ENCODE measurements at regions not wholly inside any gene's neighbourhood (a gene's known extent, or its start where the extent isn't known, plus 50 kb on each side); places are given as distances from the start of the nearest gene placed in this dataset.

DNA sequence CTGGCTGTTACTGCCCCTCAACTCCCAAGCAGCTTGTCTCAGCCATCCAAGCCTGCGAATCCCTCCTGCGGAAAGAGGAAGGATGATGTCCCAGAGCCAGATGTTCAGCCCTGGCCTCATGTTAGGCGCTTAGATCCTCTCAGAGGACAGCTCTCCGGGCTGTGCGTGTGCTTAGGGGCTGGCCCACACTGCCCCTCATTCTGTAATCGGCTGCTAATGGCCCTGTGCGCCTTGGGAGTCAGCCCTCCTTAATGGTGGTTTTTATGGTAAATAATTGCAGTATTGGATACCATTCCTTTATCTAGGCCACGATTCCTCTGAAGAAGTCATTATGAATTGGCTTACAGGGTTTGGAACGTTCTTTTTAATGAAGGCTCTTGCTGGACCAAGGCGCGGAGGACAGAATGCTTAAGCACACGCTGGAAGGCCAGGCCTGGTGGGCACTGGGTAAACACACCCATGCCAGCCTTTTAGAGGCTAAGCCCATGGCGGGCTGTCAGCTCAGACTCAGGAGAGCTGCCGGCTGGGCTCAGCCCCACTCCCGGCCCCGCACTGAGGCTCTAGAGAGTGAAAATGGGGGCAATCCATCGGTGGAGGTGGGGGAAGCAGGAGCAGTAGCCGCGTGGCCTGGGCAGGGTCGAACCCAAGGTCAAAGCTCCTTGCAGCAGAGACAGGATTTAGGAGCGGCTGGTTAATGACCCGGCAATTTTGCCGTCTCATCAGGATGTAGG, 1157.5 kb downstream of the BRD1 start:
- TF ChIP-seq EZH2phosphoT487 (IDR thresholded peaks at IDR 0.05; ENCODE audit: insufficient read depth, low read depth) = no peak
- no peak for TF ChIP-seq EZH2 (IDR thresholded peaks at IDR 0.05; ENCODE audit: insufficient read depth, poor library complexity, severe bottlenecking)
- WGBS, 2 experiments (ENCODE audit: low coverage in 1 of 2, low lambda C conversion rate in 2 of 2, missing lambda C conversion rate in 2 of 2) = 79 to 80% methylated on average over 23 of the region's 23 CpGs
- H3K27me3 ChIP-seq (replicated peaks; ENCODE audit: insufficient read depth) = no peaks in the 10 kb centered on the region
- H3K79me2 ChIP-seq (ENCODE audit: insufficient read depth) = no peaks in the 10 kb centered on the region
- H3K9ac ChIP-seq = no peak overlapping the region
- no peak for DNase-seq
- H3K9me3 ChIP-seq (ENCODE audit: low read depth) = no peaks in the 10 kb centered on the region
- H3K27ac ChIP-seq = no peak overlapping the region
- H3K9me2 ChIP-seq (ENCODE audit: insufficient read depth) = no peaks in the 10 kb centered on the region
- no peaks in the 10 kb centered on the region for H3F3A ChIP-seq (ENCODE audit: insufficient read depth)
- H3K4me1 ChIP-seq (ENCODE audit: insufficient read depth) = no peaks in the 10 kb centered on the region
- in situ Hi-C loops (cut with MboI) = no loop called here
- no peak overlapping the region for H2AFZ ChIP-seq
- no peaks in the 10 kb centered on the region for H4K20me1 ChIP-seq (ENCODE audit: insufficient read depth)
- H3K36me3 ChIP-seq (ENCODE audit: low read depth) = no peaks in the 10 kb centered on the region
- H3K4me3 ChIP-seq = no peak overlapping the region
- no peak overlapping the region for H3K4me2 ChIP-seq (ENCODE audit: unreplicated experiment)

DNA sequence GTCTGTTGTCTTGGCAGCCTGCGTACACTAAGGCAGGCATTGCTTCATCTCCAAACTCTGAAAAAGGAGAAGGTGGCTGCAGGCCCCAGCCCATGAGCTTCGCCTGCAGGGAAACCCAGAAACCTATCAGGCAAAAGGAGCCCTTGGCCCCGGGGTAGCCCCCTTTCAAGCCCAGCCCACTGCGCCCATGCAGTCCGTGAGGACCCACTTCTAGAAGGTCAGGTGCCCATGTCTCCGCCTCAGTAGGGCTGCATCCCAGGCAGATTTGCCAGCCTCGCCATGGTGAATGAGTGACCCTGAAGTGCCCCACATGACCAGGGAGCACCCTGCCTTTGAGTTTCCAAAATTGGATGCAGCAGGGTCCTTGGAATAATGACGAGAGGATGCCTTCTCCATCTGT, 1158.4 kb downstream of the BRD1 start:
- no peaks in the 10 kb centered on the region for H3K27me3 ChIP-seq (replicated peaks; ENCODE audit: insufficient read depth)
- H3K4me3 ChIP-seq = no peak overlapping the region
- H3K27ac ChIP-seq = no peak overlapping the region
- TF ChIP-seq EZH2 (IDR thresholded peaks at IDR 0.05; ENCODE audit: insufficient read depth, poor library complexity, severe bottlenecking) = no peak
- no peak for TF ChIP-seq EZH2phosphoT487 (IDR thresholded peaks at IDR 0.05; ENCODE audit: insufficient read depth, low read depth)
- no peaks in the 10 kb centered on the region for H3K9me2 ChIP-seq (ENCODE audit: insufficient read depth)
- no peaks in the 10 kb centered on the region for H3K79me2 ChIP-seq (ENCODE audit: insufficient read depth)
- no peak overlapping the region for H2AFZ ChIP-seq
- no peak for DNase-seq
- WGBS, 2 experiments (ENCODE audit: low coverage in 1 of 2, low lambda C conversion rate in 2 of 2, missing lambda C conversion rate in 2 of 2) = 53 to 63% methylated on average over 8 of the region's 8 CpGs
- H3F3A ChIP-seq (ENCODE audit: insufficient read depth) = no peaks in the 10 kb centered on the region
- in situ Hi-C loops (cut with MboI) = no loop called here
- no peaks in the 10 kb centered on the region for H3K4me1 ChIP-seq (ENCODE audit: insufficient read depth)
- H4K20me1 ChIP-seq (ENCODE audit: insufficient read depth) = no peaks in the 10 kb centered on the region
- no peak overlapping the region for H3K9ac ChIP-seq
- no peaks in the 10 kb centered on the region for H3K9me3 ChIP-seq (ENCODE audit: low read depth)
- H3K36me3 ChIP-seq (ENCODE audit: low read depth) = no peaks in the 10 kb centered on the region
- H3K4me2 ChIP-seq (ENCODE audit: unreplicated experiment) = no peak overlapping the region

DNA sequence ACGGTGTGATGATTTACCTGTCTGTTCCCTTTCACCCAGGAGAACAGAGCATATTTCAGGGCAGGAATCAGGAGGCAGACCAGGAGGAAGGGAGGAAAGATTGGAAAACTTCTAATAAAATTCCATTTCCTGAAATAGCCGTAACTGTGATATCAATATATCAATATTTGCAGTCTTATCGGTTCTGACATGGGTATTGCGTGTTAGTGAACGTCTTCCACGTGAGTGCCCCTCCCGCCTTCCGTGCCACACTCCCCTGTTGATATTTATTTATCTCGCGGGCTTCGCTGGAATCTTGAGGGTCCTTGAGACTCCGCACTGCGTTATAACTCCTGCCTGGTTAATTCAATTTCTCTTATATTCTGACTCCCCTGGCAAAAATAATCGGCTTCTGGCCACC, 1160.4 kb downstream of the BRD1 start:
- WGBS, 2 experiments (ENCODE audit: low coverage in 1 of 2, low lambda C conversion rate in 2 of 2, missing lambda C conversion rate in 2 of 2) = 78% methylated on average over 14 of the region's 14 CpGs
- Histone ChIP-seq H3K4me2 (ENCODE audit: unreplicated experiment) (no peak overlapping the region), H3K4me3 (no peak overlapping the region), H3K9me2 (ENCODE audit: insufficient read depth) (no peaks in the 10 kb centered on the region), H3F3A (ENCODE audit: insufficient read depth) (no peaks in the 10 kb centered on the region), H3K9ac (no peak overlapping the region), H2AFZ (no peak overlapping the region), H3K4me1 (ENCODE audit: insufficient read depth) (no peaks in the 10 kb centered on the region), H3K27me3 (replicated peaks; ENCODE audit: insufficient read depth) (no peaks in the 10 kb centered on the region), H3K27ac (no peak overlapping the region), H3K79me2 (ENCODE audit: insufficient read depth) (no peaks in the 10 kb centered on the region), H3K9me3 (ENCODE audit: low read depth) (no peaks in the 10 kb centered on the region), H4K20me1 (ENCODE audit: insufficient read depth) (no peaks in the 10 kb centered on the region), H3K36me3 (ENCODE audit: low read depth) (no peaks in the 10 kb centered on the region)
- in situ Hi-C loops (cut with MboI) = no loop called here
- no peak for DNase-seq
- no peak for TF ChIP-seq EZH2phosphoT487 (IDR thresholded peaks at IDR 0.05; ENCODE audit: insufficient read depth, low read depth)
- TF ChIP-seq EZH2 (IDR thresholded peaks at IDR 0.05; ENCODE audit: insufficient read depth, poor library complexity, severe bottlenecking) = no peak

GRCh38 chr22:48666620-48667019, 1161.1 kb downstream of the BRD1 start:
- no peaks in the 10 kb centered on the region for H3K9me2 ChIP-seq (ENCODE audit: insufficient read depth)
- WGBS, 2 experiments (ENCODE audit: low coverage in 1 of 2, low lambda C conversion rate in 2 of 2, missing lambda C conversion rate in 2 of 2) = 72 to 88% methylated on average over 9 of the region's 9 CpGs

More at GRCh38 chr22:48666620-48667019, 1161.1 kb downstream of the BRD1 start:
- in situ Hi-C loops (cut with MboI) = no loop called here
- Histone ChIP-seq H3K36me3 (ENCODE audit: low read depth) (no peaks in the 10 kb centered on the region), H3K4me2 (ENCODE audit: unreplicated experiment) (no peak overlapping the region), H3K27ac (no peak overlapping the region), H3K9ac (no peak overlapping the region), H3K27me3 (replicated peaks; ENCODE audit: insufficient read depth) (no peaks in the 10 kb centered on the region), H3K9me3 (ENCODE audit: low read depth) (no peaks in the 10 kb centered on the region), H2AFZ (no peak overlapping the region), H3F3A (ENCODE audit: insufficient read depth) (no peaks in the 10 kb centered on the region), H4K20me1 (ENCODE audit: insufficient read depth) (no peaks in the 10 kb centered on the region), H3K79me2 (ENCODE audit: insufficient read depth) (no peaks in the 10 kb centered on the region), H3K4me3 (no peak overlapping the region), H3K4me1 (ENCODE audit: insufficient read depth) (no peaks in the 10 kb centered on the region)
- DNase-seq = no peak
- TF ChIP-seq EZH2phosphoT487 (IDR thresholded peaks at IDR 0.05; ENCODE audit: insufficient read depth, low read depth) = no peak
- TF ChIP-seq EZH2 (IDR thresholded peaks at IDR 0.05; ENCODE audit: insufficient read depth, poor library complexity, severe bottlenecking) = no peak
